ENCODE measurements at regions not wholly inside any gene's neighbourhood (a gene's known extent, or its start where the extent isn't known, plus 50 kb on each side); places are given as distances from the start of the nearest gene placed in this dataset.

DNA sequence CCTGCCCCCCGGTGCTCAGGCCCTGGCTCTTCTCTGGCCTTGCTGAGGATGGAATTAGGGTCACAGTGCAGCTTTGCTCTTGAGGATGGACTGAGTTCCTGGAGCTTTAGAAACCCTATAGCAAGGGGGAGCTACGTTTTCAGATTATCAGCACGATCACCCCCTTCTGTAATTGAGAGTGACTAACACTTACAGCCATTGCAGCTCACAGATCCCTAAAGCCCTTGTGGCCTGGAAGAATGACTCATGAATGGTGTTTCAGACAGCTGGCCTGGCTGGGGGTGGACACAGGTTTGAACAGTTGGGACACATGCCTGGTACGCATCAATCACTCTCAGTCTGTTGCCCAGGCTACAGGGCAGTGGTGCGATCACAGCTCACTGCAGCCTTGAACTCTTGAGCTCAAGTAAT is 79.7 kb upstream of the IGFBP5 start:
- no peak for TF ChIP-seq EZH2 (IDR thresholded peaks at IDR 0.05; ENCODE audit: borderline replicate concordance, low read depth, low read length, poor library complexity, severe bottlenecking)
- TF ChIP-seq, protein P1, sequence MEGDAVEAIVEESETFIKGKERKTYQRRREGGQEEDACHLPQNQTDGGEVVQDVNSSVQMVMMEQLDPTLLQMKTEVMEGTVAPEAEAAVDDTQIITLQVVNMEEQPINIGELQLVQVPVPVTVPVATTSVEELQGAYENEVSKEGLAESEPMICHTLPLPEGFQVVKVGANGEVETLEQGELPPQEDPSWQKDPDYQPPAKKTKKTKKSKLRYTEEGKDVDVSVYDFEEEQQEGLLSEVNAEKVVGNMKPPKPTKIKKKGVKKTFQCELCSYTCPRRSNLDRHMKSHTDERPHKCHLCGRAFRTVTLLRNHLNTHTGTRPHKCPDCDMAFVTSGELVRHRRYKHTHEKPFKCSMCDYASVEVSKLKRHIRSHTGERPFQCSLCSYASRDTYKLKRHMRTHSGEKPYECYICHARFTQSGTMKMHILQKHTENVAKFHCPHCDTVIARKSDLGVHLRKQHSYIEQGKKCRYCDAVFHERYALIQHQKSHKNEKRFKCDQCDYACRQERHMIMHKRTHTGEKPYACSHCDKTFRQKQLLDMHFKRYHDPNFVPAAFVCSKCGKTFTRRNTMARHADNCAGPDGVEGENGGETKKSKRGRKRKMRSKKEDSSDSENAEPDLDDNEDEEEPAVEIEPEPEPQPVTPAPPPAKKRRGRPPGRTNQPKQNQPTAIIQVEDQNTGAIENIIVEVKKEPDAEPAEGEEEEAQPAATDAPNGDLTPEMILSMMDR (conservative IDR thresholded peaks at IDR 0.05; ENCODE audit: low read depth, low read length), result no peak

All from A673 (cell line).